ENCODE measurements at regions not wholly inside any gene's neighbourhood (a gene's known extent, or its start where the extent isn't known, plus 50 kb on each side); places are given as distances from the start of the nearest gene placed in this dataset.

DNA sequence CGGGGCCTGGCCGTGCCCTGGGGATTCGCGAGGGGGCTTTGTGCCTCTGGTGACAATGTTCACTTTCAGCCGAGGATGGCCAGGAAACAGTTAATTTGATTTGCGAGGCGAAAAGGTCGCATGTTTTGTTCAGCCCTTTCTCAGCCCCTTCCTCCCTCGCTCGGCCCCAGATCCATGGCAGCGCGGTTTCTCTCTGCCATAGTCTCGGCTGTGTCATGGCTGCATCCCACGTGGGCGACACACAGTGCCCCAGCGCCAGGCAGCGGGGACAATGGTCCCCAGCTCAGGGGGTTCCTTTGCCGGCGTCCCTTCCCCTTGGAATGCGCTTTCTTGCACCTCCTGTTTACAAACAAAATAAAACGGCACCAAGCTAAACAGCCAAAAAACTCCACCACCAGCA is 370.3 kb upstream of the IRX2 start:
- peak overlapping the region in 1 of 4 experiments; percentile 36; a peak in 1 of 8 replicates for H3K4me3 ChIP-seq (ENCODE audit: extremely low read depth in 1 of 4, insufficient read depth in 2 of 4, low read depth in 3 of 4, low read length in 4 of 4)
- peak overlapping the region; percentile 28 for H3K23ac ChIP-seq (ENCODE audit: insufficient read length)
- H3K18ac ChIP-seq (ENCODE audit: extremely low read depth, low read length): peak overlapping the region; percentile 88
- peaks cover 5 to 40% (median 32%) of the 10 kb centered on the region in 4 experiments for H3K27me3 ChIP-seq (replicated peaks in 1 of 4; ENCODE audit: control insufficient read depth in 3 of 4, extremely low read depth in 1 of 4, insufficient read depth in 3 of 4, low read length in 3 of 4)
- peak overlapping the region; percentile 61 to 62 for H3K4me2 ChIP-seq (ENCODE audit: insufficient read depth in 1 of 2, low read depth in 2 of 2, low read length in 2 of 2)
- H2BK120ac ChIP-seq (replicated peaks; ENCODE audit: low read depth, low read length): peak overlapping the region; percentile 85
- no peaks in the 10 kb centered on the region for H3K9me3 ChIP-seq (ENCODE audit: insufficient read depth in 2 of 2, low read depth in 1 of 2, low read length in 1 of 2)
- peak overlapping the region; percentile 84 for H4K5ac ChIP-seq (ENCODE audit: insufficient read length, low read depth, low read length)
- H4K91ac ChIP-seq (replicated peaks; ENCODE audit: insufficient read length, low read length): peak overlapping the region; percentile 86
- H2BK20ac ChIP-seq (ENCODE audit: low read length): peak overlapping the region; percentile 83; the same call in 1 of the 2 replicates
- no peak overlapping the region for H2AK5ac ChIP-seq (ENCODE audit: low read depth, low read length)
- no peaks in the 10 kb centered on the region for H3K79me1 ChIP-seq (ENCODE audit: low read depth, low read length)
- H3K9ac ChIP-seq (replicated peaks in 1 of 4; ENCODE audit: extremely low read depth in 1 of 4, low read depth in 3 of 4, low read length in 3 of 4): no peak overlapping the region
- H3K23me2 ChIP-seq (ENCODE audit: low read depth, low read length): no peaks in the 10 kb centered on the region; the same call in 1 of the 2 replicates
- H3K79me2 ChIP-seq (ENCODE audit: control insufficient read depth in 1 of 2, insufficient read depth in 2 of 2, low read length in 2 of 2): no peaks in the 10 kb centered on the region
- POLR2A ChIA-PET (ENCODE audit: partially characterized antibody): interaction anchor here (0.6 to 2.9 kb wide), 2 partner anchors 15 to 810 kb away, joined by 3 to 7 read pairs; no protein-coding TSS in a partner anchor
- DNase-seq (ENCODE audit: low read depth in 1 of 2, low spot score in 2 of 2): no peak
- peak overlapping the region; percentile 70 for H3K4ac ChIP-seq (replicated peaks; ENCODE audit: insufficient read length, low read depth, low read length)
- H2AFZ ChIP-seq (ENCODE audit: low read length): no peak overlapping the region
- H3K4me1 ChIP-seq (replicated peaks in 1 of 4; ENCODE audit: control insufficient read depth in 3 of 4, insufficient read depth in 4 of 4, low read length in 3 of 4): peaks cover 16 to 62% (median 40%) of the 10 kb centered on the region in 4 experiments
- no peak overlapping the region for H3K56ac ChIP-seq (replicated peaks; ENCODE audit: insufficient read length, low read depth, low read length)
- peak overlapping the region; percentile 84; the same call in 1 of the 2 replicates for H2BK12ac ChIP-seq (ENCODE audit: low read depth, low read length)
- H3K14ac ChIP-seq (ENCODE audit: insufficient read length): no peak overlapping the region
- peak overlapping the region; percentile 54 for H4K8ac ChIP-seq (ENCODE audit: extremely low read depth, insufficient read depth, low read length)
- CTCF ChIA-PET (ENCODE audit: partially characterized antibody): interaction anchor here (0.6 kb wide), 2 partner anchors 10 to 197 kb away, joined by 3 read pairs; no protein-coding TSS in a partner anchor
- no peak for FAIRE-seq
- H2BK15ac ChIP-seq (ENCODE audit: low read length): no peak overlapping the region
- 13% methylated on average over 21 of the region's 21 CpGs; no CpG with 5 or more reads in 1 of the 2 experiments for WGBS, 2 experiments (ENCODE audit: extremely low coverage in 1 of 2, insufficient coverage in 1 of 2, insufficient read length in 1 of 2, insufficient replicate concordance in 2 of 2, low coverage in 1 of 2, low lambda C conversion rate in 2 of 2, missing lambda C conversion rate in 1 of 2)
- H3K36me3 ChIP-seq (ENCODE audit: control insufficient read depth in 2 of 4, insufficient read depth in 4 of 4, low read length in 3 of 4): no peaks in the 10 kb centered on the region
- no peaks in the 10 kb centered on the region for H4K20me1 ChIP-seq (replicated peaks in 1 of 2; ENCODE audit: control insufficient read depth in 1 of 2, insufficient read depth in 2 of 2, low read length in 2 of 2)
- no peak overlapping the region for H3K27ac ChIP-seq (ENCODE audit: low read depth, low read length)
- H2BK5ac ChIP-seq (ENCODE audit: low read depth, low read length): peak overlapping the region; percentile 64; the same call in 1 of the 2 replicates
- TF ChIP-seq EZH2 (IDR thresholded peaks at IDR 0.05; ENCODE audit: low read depth, low read length, severe bottlenecking): peak; percentile 15
- no peak for TF ChIP-seq TAF7 (optimal IDR thresholded peaks at IDR 0.05; ENCODE audit: borderline replicate concordance, low read depth, low read length)
- no peak for TF ChIP-seq GABPA (IDR thresholded peaks at IDR 0.05; ENCODE audit: borderline replicate concordance, insufficient read depth, low read length)
- TF ChIP-seq EGR1 (IDR thresholded peaks at IDR 0.05; ENCODE audit: borderline replicate concordance, low read depth, low read length): no peak
- no peak for TF ChIP-seq POU5F1 (IDR thresholded peaks at IDR 0.05; ENCODE audit: low read depth, low read length)
- TF ChIP-seq TEAD4 (IDR thresholded peaks at IDR 0.05; ENCODE audit: low read depth, low read length): no peak
- TF ChIP-seq RXRA (IDR thresholded peaks at IDR 0.05; ENCODE audit: insufficient read depth, low read depth, low read length): no peak
- TF ChIP-seq CREB1 (IDR thresholded peaks at IDR 0.05): no peak
- TF ChIP-seq JUN (IDR thresholded peaks at IDR 0.05; ENCODE audit: low read depth, low read length): no peak
- TF ChIP-seq, protein P1, sequence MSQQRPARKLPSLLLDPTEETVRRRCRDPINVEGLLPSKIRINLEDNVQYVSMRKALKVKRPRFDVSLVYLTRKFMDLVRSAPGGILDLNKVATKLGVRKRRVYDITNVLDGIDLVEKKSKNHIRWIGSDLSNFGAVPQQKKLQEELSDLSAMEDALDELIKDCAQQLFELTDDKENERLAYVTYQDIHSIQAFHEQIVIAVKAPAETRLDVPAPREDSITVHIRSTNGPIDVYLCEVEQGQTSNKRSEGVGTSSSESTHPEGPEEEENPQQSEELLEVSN (IDR thresholded peaks at IDR 0.05): peak; percentile 27; the same call in 1 of the 2 replicates
- TF ChIP-seq RBBP5 (IDR thresholded peaks at IDR 0.05; ENCODE audit: borderline replicate concordance, low read depth, low read length): no peak
- TF ChIP-seq PHF8 (conservative IDR thresholded peaks at IDR 0.05; ENCODE audit: low read depth, low read length): no peak
